GM12878 (cell line): ENCODE measurements at regions not wholly inside any gene's neighbourhood (a gene's known extent, or its start where the extent isn't known, plus 50 kb on each side); places are given as distances from the start of the nearest gene placed in this dataset.

Experiments
- ATAC-seq: fragments of 200-7000 bp; cut with Tn5 transposase; 3 replicates; pipeline ENCODE4 v1.9.1; 2020; ENCODE audit warnings: mild to moderate bottlenecking, moderate library complexity
- BruUV-seq: library from RNA; stranded (reverse); fragments of 400-500 nt; replicated peaks from 2 replicates; lab custom pipeline; 2021; lab: Mats Ljungman, UMichigan
- CTCF ChIA-PET: fragments of 300-600 bp; sonication (Branson Sonifier 250); formaldehyde crosslinking; extraction: SDS; loops from one replicate; lab custom pipeline; 2021; ENCODE audit warnings: inconsistent platforms; lab: Yijun Ruan, JAX
- POLR2A ChIA-PET: fragments of 350-600 bp; formaldehyde crosslinking; extraction: SDS; loops from one replicate; lab custom pipeline; 2021; ENCODE audit warnings: inconsistent platforms; lab: Charles Lee
- RAD21 ChIA-PET: fragments of 300-600 bp; sonication (Branson Sonifier 250); formaldehyde crosslinking; loops from one replicate; lab custom pipeline; 2023; ENCODE audit warnings: antibody characterized with exemption; ENCODE audit not compliant: unreplicated experiment; lab: Charles Lee
- SMC1A ChIA-PET: fragments of 300-600 bp; sonication (Branson Sonifier 250); formaldehyde crosslinking; loops from one replicate; lab custom pipeline; 2023; ENCODE audit not compliant: unreplicated experiment, uncharacterized antibody; lab: Charles Lee
- DNase-seq: peaks from one replicate; pipeline ENCODE4 v3.0.0-alpha.2; 2011; ENCODE audit warnings: low read depth, low spot score
- FAIRE-seq: peaks from 3 replicates; lab custom pipeline; 2011; peaks lifted over from hg19 to GRCh38; lab: Jason Lieb, UNC
- H2AFZ ChIP-seq: 2 replicates; pipeline ENCODE4 v1.6.0; 2011; ENCODE audit warnings: low read depth, low read length, control low read depth; ENCODE audit not compliant: control insufficient read depth
- H3K27ac ChIP-seq: 2 replicates; pipeline ENCODE4 v1.5.1; 2011; ENCODE audit warnings: control low read depth; ENCODE audit not compliant: control insufficient read depth, insufficient read depth
- H3K27me3 ChIP-seq, 2 experiments: replicated peaks in 1 of 2; 2 replicates each; pipeline versions ENCODE4 v1.6.0 to v1.6.1; 2011; ENCODE audit warnings: low read length in 1 of 2; ENCODE audit not compliant: control insufficient read depth in 2 of 2, insufficient read depth in 2 of 2
- H3K36me3 ChIP-seq, 2 experiments: 2 replicates each; pipeline ENCODE4 v1.5.1; 2011; ENCODE audit warnings: low read length in 1 of 2; ENCODE audit not compliant: control insufficient read depth in 2 of 2, insufficient read depth in 2 of 2
- H3K4me1 ChIP-seq: 2 replicates; pipeline ENCODE4 v1.6.1; 2011; ENCODE audit warnings: mild to moderate bottlenecking, low read length, moderate library complexity, mixed read lengths; ENCODE audit not compliant: control insufficient read depth, insufficient read depth
- H3K4me2 ChIP-seq: 2 replicates; pipeline ENCODE4 v1.6.0; 2011; ENCODE audit warnings: control low read depth; ENCODE audit not compliant: control insufficient read depth, insufficient read depth
- H3K4me3 ChIP-seq: fragments of 200-600 bp; sonication (generic); 2 replicates; pipeline ENCODE4 v1.5.1; 2016
- H3K79me2 ChIP-seq: 2 replicates; pipeline ENCODE4 v1.6.0; 2011; ENCODE audit warnings: low read length; ENCODE audit not compliant: control insufficient read depth, insufficient read depth
- H3K9ac ChIP-seq: 2 replicates; pipeline ENCODE4 v1.8.0; 2011; ENCODE audit warnings: low read length, control low read depth, mixed read lengths; ENCODE audit not compliant: control insufficient read depth, insufficient read depth
- H3K9me3 ChIP-seq: replicated peaks from 3 replicates; pipeline ENCODE4 v1.5.1; 2011; ENCODE audit warnings: mild to moderate bottlenecking, low read length; ENCODE audit not compliant: control insufficient read depth, insufficient read depth
- H4K20me1 ChIP-seq: 2 replicates; pipeline ENCODE4 v1.6.0; 2011; ENCODE audit not compliant: control insufficient read depth, insufficient read depth
- ATF7 ChIP-seq: fragments of 450-650 bp; IDR thresholded peaks from 2 replicates; pipeline ENCODE4 v1.6.1; 2016; ENCODE audit warnings: low read depth, mild to moderate bottlenecking
- BCL11A ChIP-seq: IDR thresholded peaks from 2 replicates; pipeline ENCODE4 v1.6.1; 2011; ENCODE audit warnings: low read depth, low read length
- CREB1 ChIP-seq: IDR thresholded peaks from 2 replicates; pipeline ENCODE4 v1.6.1; 2012; ENCODE audit warnings: low read depth, mild to moderate bottlenecking, inconsistent platforms
- DPF2 ChIP-seq: fragments of 450-650 bp; IDR thresholded peaks from 2 replicates; pipeline ENCODE4 v1.6.1; 2017; ENCODE audit warnings: mild to moderate bottlenecking
- EED ChIP-seq: sonication (generic); IDR thresholded peaks from 2 replicates; pipeline ENCODE4 v1.6.1; 2016; ENCODE audit warnings: antibody characterized with exemption, low read depth
- GABPA ChIP-seq: IDR thresholded peaks from 2 replicates; pipeline ENCODE4 v1.6.1; 2014; ENCODE audit warnings: antibody characterized with exemption, low read depth, mild to moderate bottlenecking, inconsistent platforms
- HCFC1 ChIP-seq: fragments of 150-350 bp; IDR thresholded peaks from 2 replicates; pipeline ENCODE4 v1.6.1; 2014; ENCODE audit warnings: low read length
- HDAC6 ChIP-seq: fragments of 200-600 bp; sonication (generic); IDR thresholded peaks from one replicate; pipeline ENCODE4 v1.8.0; 2017; ENCODE audit warnings: antibody characterized with exemption; ENCODE audit not compliant: unreplicated experiment
- JUNB ChIP-seq: IDR thresholded peaks from 2 replicates; pipeline ENCODE4 v1.6.1; 2016; ENCODE audit warnings: antibody characterized with exemption, mild to moderate bottlenecking
- LARP7 ChIP-seq: fragments of 450-650 bp; IDR thresholded peaks from 2 replicates; pipeline ENCODE4 v1.6.1; 2017; ENCODE audit warnings: mild to moderate bottlenecking
- MLLT1 ChIP-seq: fragments of 450-650 bp; IDR thresholded peaks from 2 replicates; pipeline ENCODE4 v1.6.1; 2016; ENCODE audit warnings: mild to moderate bottlenecking
- NBN ChIP-seq: fragments of 450-650 bp; IDR thresholded peaks from 2 replicates; pipeline ENCODE4 v1.6.1; 2016
- NR2C1 ChIP-seq: fragments of 450-650 bp; IDR thresholded peaks from 2 replicates; pipeline ENCODE4 v1.6.1; 2017; ENCODE audit warnings: antibody characterized with exemption, mild to moderate bottlenecking, moderate library complexity
- NR2F1 ChIP-seq: fragments of 450-650 bp; conservative IDR thresholded peaks from 2 replicates; pipeline ENCODE4 v1.6.1; 2017; ENCODE audit warnings: mild to moderate bottlenecking
- NRF1 ChIP-seq: conservative IDR thresholded peaks from 2 replicates; pipeline ENCODE4 v1.6.1; 2011; ENCODE audit warnings: mild to moderate bottlenecking, low read depth, low read length, improper control_type of control experiment
- POLR2AphosphoS2 ChIP-seq: IDR thresholded peaks from 2 replicates; pipeline ENCODE4 v1.6.1; 2011; ENCODE audit warnings: low read depth, mild to moderate bottlenecking, low read length, improper control_type of control experiment, moderate library complexity
- RAD21 ChIP-seq: IDR thresholded peaks from 2 replicates; pipeline ENCODE4 v1.6.1; 2011; ENCODE audit warnings: mild to moderate bottlenecking, low read depth, low read length, moderate library complexity; ENCODE audit not compliant: insufficient read depth
- RUNX3 ChIP-seq: IDR thresholded peaks from 2 replicates; pipeline ENCODE4 v1.6.1; 2012; ENCODE audit warnings: low read length, inconsistent platforms
- STAT3 ChIP-seq: IDR thresholded peaks from 2 replicates; pipeline ENCODE4 v1.6.1; 2011; ENCODE audit warnings: low read depth, low read length, improper control_type of control experiment
- TARDBP ChIP-seq: IDR thresholded peaks from 2 replicates; pipeline ENCODE4 v1.6.1; 2016; ENCODE audit warnings: borderline replicate concordance
- TBL1XR1 ChIP-seq: IDR thresholded peaks from 2 replicates; pipeline ENCODE4 v1.6.1; 2012; ENCODE audit warnings: low read depth, low read length, improper control_type of control experiment
- TCF7 ChIP-seq: IDR thresholded peaks from 2 replicates; pipeline ENCODE4 v1.6.1; 2014; ENCODE audit warnings: antibody characterized with exemption, borderline replicate concordance
- ZBED1 ChIP-seq: IDR thresholded peaks from 2 replicates; pipeline ENCODE4 v1.6.1; 2016; ENCODE audit warnings: borderline replicate concordance
- ZNF384 ChIP-seq: IDR thresholded peaks from 2 replicates; pipeline ENCODE4 v1.6.1; 2012; ENCODE audit warnings: low read depth, mild to moderate bottlenecking, low read length, improper control_type of control experiment, borderline replicate concordance
- WGBS: methylation state at CpG from one replicate; pipeline ENCODE4 v1.1.6; 2016; ENCODE audit warnings: low lambda C conversion rate; ENCODE audit not compliant: insufficient replicate concordance, insufficient coverage; ENCODE audit errors: missing lambda C conversion rate; 5-methylcytosine and 5-hydroxymethylcytosine counted together
- in situ Hi-C: fragments of 300-500 bp; cut with MboI; formaldehyde crosslinking; loops from 9 replicates; pipeline ENCODE4 v1.14.3; 2018; ENCODE audit warnings: mixed read lengths
- intact Hi-C: fragments of 100-400 bp; cut with micrococcal nuclease; formaldehyde crosslinking; loops from one replicate; pipeline ENCODE4 v1.14.2; 2022; ENCODE audit not compliant: unreplicated experiment

GRCh38 chr17:72422204-72422504 is 301.3 kb downstream of the SOX9 start (continued):
- TF ChIP-seq TARDBP (0 out of 2 replicates have a peak, but pooled peaks have one; percentile 24), ZNF384 (peak; percentile 99), ZBED1 (peak; percentile 77), BCL11A (0 out of 2 replicates have a peak, but pooled peaks have one; percentile 37)

- peak; percentile 55 for ATAC-seq
- 0 out of 2 replicates have a peak, but pooled peaks have one; percentile 4 for TF ChIP-seq TARDBP
- TF ChIP-seq TCF7, result peak; percentile 34; the same call in 1 of the 2 replicates
- peak; percentile 76 for TF ChIP-seq NBN
- TF ChIP-seq JUNB, result peak; percentile 82
- TF ChIP-seq MLLT1, result 0 out of 2 replicates have a peak, but pooled peaks have one; percentile 97
- TF ChIP-seq RAD21, result peak; percentile 12; the same call in 1 of the 2 replicates
- TF ChIP-seq EED, result peak; percentile 92
- TF ChIP-seq POLR2AphosphoS2, result peak; percentile 47; the same call in 1 of the 2 replicates
- 0 out of 2 replicates have a peak, but pooled peaks have one; percentile 35 for TF ChIP-seq GABPA
- peak; percentile 90 for TF ChIP-seq RUNX3
- TF ChIP-seq STAT3, result 0 out of 2 replicates have a peak, but pooled peaks have one; percentile 36
- no peak for TF ChIP-seq HDAC6
- TF ChIP-seq CREB1, result peak; percentile 62
- no peak for TF ChIP-seq HCFC1
- TF ChIP-seq DPF2, result peak; percentile 93
- 0 out of 2 replicates have a peak, but pooled peaks have one; percentile 43 for TF ChIP-seq LARP7
- 0 out of 2 replicates have a peak, but pooled peaks have one; percentile 27 for TF ChIP-seq NR2C1
- TF ChIP-seq TBL1XR1, result peak; percentile 63
- TF ChIP-seq NR2F1, result peak; percentile 99
- no peak for TF ChIP-seq NRF1
- TF ChIP-seq ATF7, result peak; percentile 88
Measured at GRCh38 chr17:72422505-72423285, 301.9 kb downstream of the SOX9 start.

More at GRCh38 chr17:72422505-72423285, 301.9 kb downstream of the SOX9 start:
- 2% methylated on average over 21 of the region's 21 CpGs for WGBS
- in situ Hi-C loops, result loop anchor here (5.0 to 25.0 kb wide), 5 partner anchors 95 to 1865 kb away; partner anchors contain the start of gene SOX9
- FAIRE-seq (no peak), DNase-seq (peak; percentile 94)
- Histone ChIP-seq H3K27me3 (no peaks in the 10 kb centered on the region), H3K9me3 (peaks cover 11% of the 10 kb centered on the region), H3K79me2 (peaks cover 22% of the 10 kb centered on the region), H2AFZ (peak overlapping the region; percentile 9; the same call in 1 of the 2 replicates), H3K9ac (peak overlapping the region; percentile 76), H3K27ac (peak overlapping the region; percentile 95), H3K4me2 (peak overlapping the region; percentile 48), H3K4me1 (peaks cover 64% of the 10 kb centered on the region), H3K36me3 (no peaks in the 10 kb centered on the region; a peak in 1 of 4 replicates), H4K20me1 (no peaks in the 10 kb centered on the region), H3K4me3 (peak overlapping the region; percentile 48; the same call in 1 of the 2 replicates)
- ChIA-PET CTCF (interaction anchor here (0.6 to 9.8 kb wide), 14 partner anchors 14 to 949 kb away, joined by 3 to 101 read pairs (median 4); no protein-coding TSS in a partner anchor), SMC1A (interaction anchor here (0.7 to 12.7 kb wide), 21 partner anchors 11 to 305 kb away, joined by 3 to 335 read pairs (median 4); partner anchors contain the start of gene SOX9), POLR2A (interaction anchor here (0.6 to 9.6 kb wide), 16 partner anchors 11 to 302 kb away, joined by 3 to 170 read pairs (median 6); partner anchors contain the start of gene SOX9), RAD21 (interaction anchor here (0.5 to 11.4 kb wide), 22 partner anchors 9 to 417 kb away, joined by 3 to 361 read pairs (median 6); partner anchors contain the start of gene SOX9)
- intact Hi-C loops, result loop anchor here (1.0 to 5.0 kb wide), 6 partner anchors 43 to 417 kb away; no protein-coding TSS in a partner anchor
- TSS peak; percentile 18 for BruUV-seq
